Prostate gland (tissue), 2 donors: ENCODE measurements at regions not wholly inside any gene's neighbourhood (a gene's known extent, or its start where the extent isn't known, plus 50 kb on each side); places are given as distances from the start of the nearest gene placed in this dataset.

Experiments used
- DNase-seq: peaks from one replicate; pipeline ENCODE4 v3.0.0-alpha.2; 2019; ENCODE audit warnings: low spot score
- H3K27ac ChIP-seq, 2 donors: fragments of 200-600 bp; sonication (generic); 2 replicates each; pipeline ENCODE4 v1.5.1; 2017 to 2019
- H3K27me3 ChIP-seq: fragments of 200-600 bp; sonication (generic); replicated peaks from 2 replicates; pipeline ENCODE4 v1.5.1; 2019; ENCODE audit not compliant: insufficient read depth
- H3K36me3 ChIP-seq, 2 donors: fragments of 200-600 bp; sonication (generic); 1 replicate in 1 of 2; 2 replicates in 1 of 2; pipeline versions ENCODE4 v1.5.1 to v1.8.1; 2017 to 2019
- H3K4me1 ChIP-seq: fragments of 200-600 bp; sonication (generic); replicated peaks from 2 replicates; pipeline ENCODE4 v1.5.1; 2019
- H3K4me3 ChIP-seq, 2 donors: fragments of 200-600 bp; sonication (generic); 2 replicates each; pipeline ENCODE4 v1.5.1; 2017 to 2019
- H3K9me3 ChIP-seq: fragments of 200-600 bp; sonication (generic); 2 replicates; pipeline ENCODE4 v1.5.1; 2017
- POLR2A ChIP-seq: fragments of 450-650 bp; IDR thresholded peaks from one replicate; pipeline ENCODE4 v1.6.1; 2016; ENCODE audit warnings: antibody characterized with exemption, mild to moderate bottlenecking
- POLR2AphosphoS5 ChIP-seq: sonication (generic); formaldehyde crosslinking; IDR thresholded peaks from one replicate; pipeline ENCODE4 v1.6.1; 2017; ENCODE audit warnings: antibody characterized with exemption
- whole genome bisulfite sequencing: methylation state at CpG from one replicate; pipeline ENCODE4 v1.1.5; 2018; 5-methylcytosine and 5-hydroxymethylcytosine counted together
- intact Hi-C: fragments of 100-400 bp; cut with DNase I; formaldehyde crosslinking; loops from one replicate; pipeline ENCODE4 v1.14.2; 2022
- TF ChIP-seq, protein P1 (sequence below), 4 experiments: fragments of 200-600 bp in 2 of 4; fragments of 450-650 bp in 2 of 4; sonication (generic) in 2 of 4; IDR thresholded peaks; 1 replicate in 3 of 4; 2 replicates in 1 of 4; pipeline ENCODE4 v1.5.1; 2016 to 2019; ENCODE audit warnings: antibody characterized with exemption in 4 of 4, mild to moderate bottlenecking in 2 of 4, moderate library complexity in 2 of 4

DNA sequence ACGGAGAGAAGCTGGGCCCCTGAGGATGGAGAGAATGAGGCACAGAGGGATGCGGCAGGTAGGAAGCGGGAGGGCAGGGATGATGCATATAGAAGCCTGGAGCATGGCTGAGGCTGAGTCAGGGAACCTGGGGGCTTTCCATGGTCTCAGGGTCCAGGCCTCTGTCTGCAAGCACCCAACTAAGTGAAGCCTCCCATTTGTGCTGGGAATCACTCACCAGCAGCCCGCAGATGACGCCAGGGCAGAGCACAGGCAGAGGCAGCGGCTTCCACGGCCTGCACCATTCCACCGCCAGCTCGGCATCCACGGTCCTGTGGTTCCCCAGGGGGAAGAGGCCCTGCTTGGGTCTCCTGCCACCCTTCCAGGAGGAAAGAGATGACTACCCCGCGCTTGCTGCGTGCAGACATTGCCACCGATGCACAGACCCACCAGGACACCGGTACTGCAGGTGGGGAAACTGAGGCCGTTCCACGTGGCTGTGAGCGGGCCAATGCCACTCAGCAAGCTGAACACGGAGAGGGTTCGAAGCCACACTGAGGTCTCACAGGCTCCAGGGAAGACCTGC is 75.5 kb downstream of the NCOR2 start:
- WGBS, result 87% methylated on average over 19 of the region's 20 CpGs
- H3K27me3 ChIP-seq, result no peaks in the 10 kb centered on the region
- intact Hi-C loops, result no loop called here
- H3K9me3 ChIP-seq, result no peaks in the 10 kb centered on the region
- H3K4me1 ChIP-seq, result no peaks in the 10 kb centered on the region
- H3K4me3 ChIP-seq, result no peak overlapping the region
- H3K27ac ChIP-seq, result no peak overlapping the region
- no peaks in the 10 kb centered on the region for H3K36me3 ChIP-seq
- no peak for DNase-seq
- TF ChIP-seq, protein P1, sequence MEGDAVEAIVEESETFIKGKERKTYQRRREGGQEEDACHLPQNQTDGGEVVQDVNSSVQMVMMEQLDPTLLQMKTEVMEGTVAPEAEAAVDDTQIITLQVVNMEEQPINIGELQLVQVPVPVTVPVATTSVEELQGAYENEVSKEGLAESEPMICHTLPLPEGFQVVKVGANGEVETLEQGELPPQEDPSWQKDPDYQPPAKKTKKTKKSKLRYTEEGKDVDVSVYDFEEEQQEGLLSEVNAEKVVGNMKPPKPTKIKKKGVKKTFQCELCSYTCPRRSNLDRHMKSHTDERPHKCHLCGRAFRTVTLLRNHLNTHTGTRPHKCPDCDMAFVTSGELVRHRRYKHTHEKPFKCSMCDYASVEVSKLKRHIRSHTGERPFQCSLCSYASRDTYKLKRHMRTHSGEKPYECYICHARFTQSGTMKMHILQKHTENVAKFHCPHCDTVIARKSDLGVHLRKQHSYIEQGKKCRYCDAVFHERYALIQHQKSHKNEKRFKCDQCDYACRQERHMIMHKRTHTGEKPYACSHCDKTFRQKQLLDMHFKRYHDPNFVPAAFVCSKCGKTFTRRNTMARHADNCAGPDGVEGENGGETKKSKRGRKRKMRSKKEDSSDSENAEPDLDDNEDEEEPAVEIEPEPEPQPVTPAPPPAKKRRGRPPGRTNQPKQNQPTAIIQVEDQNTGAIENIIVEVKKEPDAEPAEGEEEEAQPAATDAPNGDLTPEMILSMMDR (IDR thresholded peaks at IDR 0.05), result no peak
- TF ChIP-seq POLR2A (no peak), POLR2AphosphoS5 (no peak)

DNA sequence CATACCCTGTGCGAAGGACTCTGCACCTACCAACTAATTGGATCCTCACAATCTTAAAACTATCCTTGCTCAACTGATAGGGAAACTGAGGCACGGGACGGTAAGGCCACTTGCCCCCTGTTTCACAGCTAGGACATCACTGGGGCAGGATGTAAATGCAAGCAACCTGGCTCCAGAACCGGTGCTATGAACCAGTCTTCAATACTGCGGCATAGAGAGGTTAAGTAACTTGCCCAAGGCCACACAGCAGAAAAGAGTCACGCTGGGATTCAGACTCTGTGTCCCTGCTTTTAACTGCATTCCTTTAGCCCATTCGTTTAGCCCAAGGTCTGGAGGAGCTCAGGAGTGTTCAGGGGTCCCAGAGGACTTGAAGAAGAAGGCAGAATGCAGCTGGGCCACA is 76.1 kb downstream of the NCOR2 start:
- 84% methylated on average over 7 of the region's 7 CpGs for WGBS
- no peak for DNase-seq
- Histone ChIP-seq H3K36me3 (no peaks in the 10 kb centered on the region), H3K27me3 (no peaks in the 10 kb centered on the region), H3K4me1 (no peaks in the 10 kb centered on the region), H3K4me3 (no peak overlapping the region), H3K9me3 (no peaks in the 10 kb centered on the region), H3K27ac (no peak overlapping the region)
- intact Hi-C loops, result no loop called here
- TF ChIP-seq, protein P1 (IDR thresholded peaks at IDR 0.05), result no peak
- no peak for TF ChIP-seq POLR2A
- no peak for TF ChIP-seq POLR2AphosphoS5

DNA sequence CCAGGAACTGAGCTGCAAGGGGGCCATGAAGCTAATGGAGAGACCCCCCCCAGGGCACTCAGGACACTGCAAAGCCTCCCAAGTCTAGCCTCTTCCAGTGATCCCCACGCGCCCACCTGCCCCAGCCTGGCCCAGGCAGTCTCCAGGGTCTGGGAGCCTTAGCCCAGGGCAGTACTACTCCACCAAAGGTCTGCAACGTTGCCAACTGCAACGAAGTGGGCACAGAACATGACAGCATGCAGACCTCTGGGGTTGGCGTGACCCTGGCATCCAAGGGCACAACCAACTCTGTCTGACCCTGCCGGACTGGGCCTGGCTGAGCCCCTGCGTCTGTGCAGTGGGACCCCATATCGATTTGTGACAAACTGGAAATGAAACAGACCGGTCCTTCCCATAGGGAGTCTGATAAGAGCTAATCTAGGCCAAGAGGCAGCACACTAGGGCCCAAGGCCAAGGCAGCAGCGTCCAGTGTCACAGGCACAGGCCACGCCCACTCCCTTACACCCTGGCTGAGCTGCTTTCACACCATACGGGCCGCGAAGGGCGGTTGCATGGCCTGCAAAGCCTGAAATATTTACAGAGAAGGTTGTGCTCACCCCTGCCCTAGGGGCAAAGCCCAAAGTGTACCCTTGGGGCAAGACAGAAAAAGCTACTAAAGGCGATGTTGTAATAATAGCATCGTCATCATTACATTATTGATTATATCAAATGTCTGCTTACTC is 76.7 kb downstream of the NCOR2 start:
- intact Hi-C loops, result no loop called here
- no peak overlapping the region for H3K4me3 ChIP-seq
- no peaks in the 10 kb centered on the region for H3K27me3 ChIP-seq
- WGBS, result 59% methylated on average over 17 of the region's 17 CpGs
- no peaks in the 10 kb centered on the region for H3K4me1 ChIP-seq
- H3K27ac ChIP-seq, result no peak overlapping the region
- H3K36me3 ChIP-seq, result peaks cover 0 to under 1% of the 10 kb centered on the region in 2 donors
- TF ChIP-seq POLR2AphosphoS5 (no peak), POLR2A (no peak)
- TF ChIP-seq, protein P1 (IDR thresholded peaks at IDR 0.05), result no peak
- DNase-seq, result no peak
- H3K9me3 ChIP-seq, result no peaks in the 10 kb centered on the region

DNA sequence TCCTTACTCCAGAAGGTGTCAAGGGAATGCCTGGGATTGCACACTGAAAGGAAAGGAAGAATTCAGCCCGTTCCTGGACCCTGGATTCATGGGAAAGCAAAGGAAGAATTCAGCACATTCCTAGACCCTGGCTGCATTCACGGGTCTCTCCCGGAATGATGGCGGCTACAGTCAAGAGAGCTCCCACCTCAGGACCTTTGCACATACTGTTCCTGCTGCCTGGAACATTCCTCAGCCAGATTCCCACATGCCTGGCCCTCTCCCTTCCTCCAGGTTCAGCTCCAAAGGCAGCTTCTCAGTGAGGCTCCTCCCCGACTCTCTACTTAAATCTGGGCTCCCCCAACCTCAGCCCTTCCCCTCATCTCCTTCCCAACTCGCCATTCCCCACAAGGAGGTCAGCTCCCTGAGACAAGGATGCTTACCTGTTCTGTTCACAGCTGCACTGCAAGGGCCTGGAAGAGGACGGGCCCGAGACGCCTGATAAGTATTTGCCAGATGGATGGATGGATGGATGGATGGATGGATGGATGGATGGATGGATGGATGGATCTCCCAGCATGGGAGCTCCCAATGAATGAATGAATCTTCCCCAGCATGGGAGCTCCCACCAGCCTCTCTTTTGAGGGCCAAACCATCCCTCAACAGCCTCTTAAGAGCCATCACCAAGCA is 77.4 kb downstream of the NCOR2 start:
- no peaks in the 10 kb centered on the region for H3K9me3 ChIP-seq
- H3K27ac ChIP-seq, result no peak overlapping the region
- peaks cover 0 to 3% of the 10 kb centered on the region in 2 donors for H3K36me3 ChIP-seq
- H3K4me3 ChIP-seq, result no peak overlapping the region
- no peak for DNase-seq
- H3K4me1 ChIP-seq, result no peaks in the 10 kb centered on the region
- TF ChIP-seq POLR2AphosphoS5, result no peak
- TF ChIP-seq, protein P1 (IDR thresholded peaks at IDR 0.05), result no peak
- no peak for TF ChIP-seq POLR2A
- 83% methylated on average over 9 of the region's 9 CpGs for WGBS
- H3K27me3 ChIP-seq, result no peaks in the 10 kb centered on the region
- intact Hi-C loops, result no loop called here
